GM12878 (cell line): ENCODE measurements at regions not wholly inside any gene's neighbourhood (a gene's known extent, or its start where the extent isn't known, plus 50 kb on each side); places are given as distances from the start of the nearest gene placed in this dataset.

Experiments used
- ATAC-seq: fragments of 200-7000 bp; cut with Tn5 transposase; 3 replicates; pipeline ENCODE4 v1.9.1; 2020; ENCODE audit warnings: mild to moderate bottlenecking, moderate library complexity
- BruUV-seq: library from RNA; stranded (reverse); fragments of 400-500 nt; replicated peaks from 2 replicates; lab custom pipeline; 2021; lab: Mats Ljungman, UMichigan
- CTCF ChIA-PET: fragments of 300-600 bp; sonication (Branson Sonifier 250); formaldehyde crosslinking; extraction: SDS; loops from one replicate; lab custom pipeline; 2021; ENCODE audit warnings: inconsistent platforms; lab: Yijun Ruan, JAX
- POLR2A ChIA-PET: fragments of 350-600 bp; formaldehyde crosslinking; extraction: SDS; loops from one replicate; lab custom pipeline; 2021; ENCODE audit warnings: inconsistent platforms; lab: Charles Lee
- RAD21 ChIA-PET: fragments of 300-600 bp; sonication (Branson Sonifier 250); formaldehyde crosslinking; loops from one replicate; lab custom pipeline; 2023; ENCODE audit warnings: antibody characterized with exemption; ENCODE audit not compliant: unreplicated experiment; lab: Charles Lee
- SMC1A ChIA-PET: fragments of 300-600 bp; sonication (Branson Sonifier 250); formaldehyde crosslinking; loops from one replicate; lab custom pipeline; 2023; ENCODE audit not compliant: unreplicated experiment, uncharacterized antibody; lab: Charles Lee
- DNase-seq: peaks from one replicate; pipeline ENCODE4 v3.0.0-alpha.2; 2011; ENCODE audit warnings: low read depth, low spot score
- FAIRE-seq: peaks from 3 replicates; lab custom pipeline; 2011; peaks lifted over from hg19 to GRCh38; lab: Jason Lieb, UNC
- H2AFZ ChIP-seq: 2 replicates; pipeline ENCODE4 v1.6.0; 2011; ENCODE audit warnings: low read depth, low read length, control low read depth; ENCODE audit not compliant: control insufficient read depth
- H3K27ac ChIP-seq: 2 replicates; pipeline ENCODE4 v1.5.1; 2011; ENCODE audit warnings: control low read depth; ENCODE audit not compliant: control insufficient read depth, insufficient read depth
- H3K27me3 ChIP-seq, 2 experiments: replicated peaks in 1 of 2; 2 replicates each; pipeline versions ENCODE4 v1.6.0 to v1.6.1; 2011; ENCODE audit warnings: low read length in 1 of 2; ENCODE audit not compliant: control insufficient read depth in 2 of 2, insufficient read depth in 2 of 2
- H3K36me3 ChIP-seq, 2 experiments: 2 replicates each; pipeline ENCODE4 v1.5.1; 2011; ENCODE audit warnings: low read length in 1 of 2; ENCODE audit not compliant: control insufficient read depth in 2 of 2, insufficient read depth in 2 of 2
- H3K4me1 ChIP-seq: 2 replicates; pipeline ENCODE4 v1.6.1; 2011; ENCODE audit warnings: mild to moderate bottlenecking, low read length, moderate library complexity, mixed read lengths; ENCODE audit not compliant: control insufficient read depth, insufficient read depth
- H3K4me2 ChIP-seq: 2 replicates; pipeline ENCODE4 v1.6.0; 2011; ENCODE audit warnings: control low read depth; ENCODE audit not compliant: control insufficient read depth, insufficient read depth
- H3K4me3 ChIP-seq: fragments of 200-600 bp; sonication (generic); 2 replicates; pipeline ENCODE4 v1.5.1; 2016
- H3K79me2 ChIP-seq: 2 replicates; pipeline ENCODE4 v1.6.0; 2011; ENCODE audit warnings: low read length; ENCODE audit not compliant: control insufficient read depth, insufficient read depth
- H3K9ac ChIP-seq: 2 replicates; pipeline ENCODE4 v1.8.0; 2011; ENCODE audit warnings: low read length, control low read depth, mixed read lengths; ENCODE audit not compliant: control insufficient read depth, insufficient read depth
- H3K9me3 ChIP-seq: replicated peaks from 3 replicates; pipeline ENCODE4 v1.5.1; 2011; ENCODE audit warnings: mild to moderate bottlenecking, low read length; ENCODE audit not compliant: control insufficient read depth, insufficient read depth
- H4K20me1 ChIP-seq: 2 replicates; pipeline ENCODE4 v1.6.0; 2011; ENCODE audit not compliant: control insufficient read depth, insufficient read depth
- CHD4 ChIP-seq: fragments of 200-600 bp; sonication (generic); IDR thresholded peaks from 2 replicates; pipeline ENCODE4 v1.6.1; 2016; ENCODE audit warnings: mild to moderate bottlenecking
- CREB1 ChIP-seq: IDR thresholded peaks from 2 replicates; pipeline ENCODE4 v1.6.1; 2012; ENCODE audit warnings: low read depth, mild to moderate bottlenecking, inconsistent platforms
- E2F4 ChIP-seq: IDR thresholded peaks from 2 replicates; pipeline ENCODE4 v1.6.1; 2012; ENCODE audit warnings: low read depth, low read length, improper control_type of control experiment
- HDAC2 ChIP-seq: fragments of 200-600 bp; sonication (generic); IDR thresholded peaks from 2 replicates; pipeline ENCODE4 v1.6.1; 2017
- KDM1A ChIP-seq: fragments of 200-600 bp; sonication (generic); IDR thresholded peaks from 2 replicates; pipeline ENCODE4 v1.6.1; 2016; ENCODE audit warnings: borderline replicate concordance
- MEF2A ChIP-seq: IDR thresholded peaks from 2 replicates; pipeline ENCODE4 v1.6.1; 2011; ENCODE audit warnings: low read depth, mild to moderate bottlenecking, low read length, moderate library complexity; ENCODE audit not compliant: insufficient read depth
- MEF2B ChIP-seq: fragments of 450-650 bp; IDR thresholded peaks from 2 replicates; pipeline ENCODE4 v1.6.1; 2018; ENCODE audit warnings: mild to moderate bottlenecking, moderate library complexity; ENCODE audit not compliant: partially characterized antibody, poor library complexity, severe bottlenecking
- RCOR1 ChIP-seq: conservative IDR thresholded peaks from 2 replicates; pipeline ENCODE4 v1.6.1; 2012; ENCODE audit warnings: low read depth, low read length, improper control_type of control experiment
- USF1 ChIP-seq: IDR thresholded peaks from 2 replicates; pipeline ENCODE4 v1.6.1; 2011; ENCODE audit warnings: borderline replicate concordance, low read depth, mild to moderate bottlenecking, moderate library complexity, mixed read lengths, low read length; ENCODE audit not compliant: insufficient read depth; ENCODE audit errors: extremely low read length
- USF2 ChIP-seq: IDR thresholded peaks from 2 replicates; pipeline ENCODE4 v1.6.1; 2011; ENCODE audit warnings: low read depth, low read length, improper control_type of control experiment, borderline replicate concordance
- ZBTB33 ChIP-seq: fragments of 450-650 bp; IDR thresholded peaks from 2 replicates; pipeline ENCODE4 v1.6.1; 2017; ENCODE audit warnings: mild to moderate bottlenecking
- ZNF207 ChIP-seq: fragments of 450-650 bp; IDR thresholded peaks from 2 replicates; pipeline ENCODE4 v1.6.1; 2014; ENCODE audit warnings: antibody characterized with exemption, mild to moderate bottlenecking, borderline replicate concordance
- ZNF274 ChIP-seq: IDR thresholded peaks from one replicate; pipeline ENCODE4 v1.8.0; 2011; ENCODE audit not compliant: insufficient read length, insufficient read depth
- ZNF384 ChIP-seq: IDR thresholded peaks from 2 replicates; pipeline ENCODE4 v1.6.1; 2012; ENCODE audit warnings: low read depth, mild to moderate bottlenecking, low read length, improper control_type of control experiment, borderline replicate concordance
- WGBS: methylation state at CpG from one replicate; pipeline ENCODE4 v1.1.6; 2016; ENCODE audit warnings: low lambda C conversion rate; ENCODE audit not compliant: insufficient replicate concordance, insufficient coverage; ENCODE audit errors: missing lambda C conversion rate; 5-methylcytosine and 5-hydroxymethylcytosine counted together
- in situ Hi-C: fragments of 300-500 bp; cut with MboI; formaldehyde crosslinking; loops from 9 replicates; pipeline ENCODE4 v1.14.3; 2018; ENCODE audit warnings: mixed read lengths
- intact Hi-C: fragments of 100-400 bp; cut with micrococcal nuclease; formaldehyde crosslinking; loops from one replicate; pipeline ENCODE4 v1.14.2; 2022; ENCODE audit not compliant: unreplicated experiment

- H3K27me3 ChIP-seq: no peaks in the 10 kb centered on the region
- in situ Hi-C loops (no loop called here), intact Hi-C loops (no loop called here)
- H3K4me1 ChIP-seq: no peaks in the 10 kb centered on the region
- ChIA-PET CTCF (interaction anchor here (0.7 to 1.9 kb wide), 3 partner anchors 53 to 298 kb away, joined by 3 to 5 read pairs (median 3); no protein-coding TSS in a partner anchor), POLR2A (no interaction called here), SMC1A (no interaction called here), RAD21 (no interaction called here)
- no peak overlapping the region for H3K4me2 ChIP-seq
- H3K79me2 ChIP-seq: no peaks in the 10 kb centered on the region
- no TSS peak for BruUV-seq
- H4K20me1 ChIP-seq: no peaks in the 10 kb centered on the region
- no peaks in the 10 kb centered on the region for H3K36me3 ChIP-seq
- 5% methylated on average over 1 of the region's 1 CpG for WGBS
- H3K9ac ChIP-seq: no peak overlapping the region
- no peak overlapping the region for H2AFZ ChIP-seq
- FAIRE-seq (no peak), DNase-seq (no peak), ATAC-seq (no peak)
- H3K27ac ChIP-seq: no peak overlapping the region
- TF ChIP-seq E2F4 (no peak), ZNF274 (no peak), USF2 (no peak)
- no peak overlapping the region for H3K4me3 ChIP-seq
- H3K9me3 ChIP-seq: no peaks in the 10 kb centered on the region
Measured at GRCh38 chr5:112648264-112648663, 89.4 kb upstream of the APC start.

GRCh38 chr5:112649882-112650281 lies 87.8 kb upstream of the APC start:
- BruUV-seq: no TSS peak
- H3K4me1 ChIP-seq: no peaks in the 10 kb centered on the region
- in situ Hi-C loops (no loop called here), intact Hi-C loops (no loop called here)
- ChIA-PET CTCF (no interaction called here), SMC1A (interaction anchor here (1.0 to 1.4 kb wide), 3 partner anchors 10 to 28 kb away, joined by 3 to 5 read pairs (median 4); no protein-coding TSS in a partner anchor), POLR2A (no interaction called here), RAD21 (no interaction called here)
- no peak for FAIRE-seq
- H3K9ac ChIP-seq: no peak overlapping the region
- no peak for ATAC-seq
- no peaks in the 10 kb centered on the region for H4K20me1 ChIP-seq
- H3K9me3 ChIP-seq: no peaks in the 10 kb centered on the region
- no peaks in the 10 kb centered on the region for H3K36me3 ChIP-seq
- DNase-seq: no peak
- 64% methylated on average over 6 of the region's 6 CpGs for WGBS
- H3K4me3 ChIP-seq: no peak overlapping the region
- no peaks in the 10 kb centered on the region for H3K27me3 ChIP-seq
- no peak overlapping the region for H3K27ac ChIP-seq
- H3K4me2 ChIP-seq: no peak overlapping the region
- no peaks in the 10 kb centered on the region for H3K79me2 ChIP-seq
- no peak overlapping the region for H2AFZ ChIP-seq
- TF ChIP-seq ZNF207 (no peak), HDAC2 (no peak), USF1 (no peak), ZNF384 (no peak), ZBTB33 (no peak), MEF2B (no peak), CHD4 (no peak), KDM1A (no peak), MEF2A (no peak), CREB1 (no peak), RCOR1 (no peak)
